ENCODE measurements at regions not wholly inside any gene's neighbourhood (a gene's known extent, or its start where the extent isn't known, plus 50 kb on each side); places are given as distances from the start of the nearest gene placed in this dataset.
A peak's percentile ranks its signal among the peaks of the same experiment; 100 is the strongest.

DNA sequence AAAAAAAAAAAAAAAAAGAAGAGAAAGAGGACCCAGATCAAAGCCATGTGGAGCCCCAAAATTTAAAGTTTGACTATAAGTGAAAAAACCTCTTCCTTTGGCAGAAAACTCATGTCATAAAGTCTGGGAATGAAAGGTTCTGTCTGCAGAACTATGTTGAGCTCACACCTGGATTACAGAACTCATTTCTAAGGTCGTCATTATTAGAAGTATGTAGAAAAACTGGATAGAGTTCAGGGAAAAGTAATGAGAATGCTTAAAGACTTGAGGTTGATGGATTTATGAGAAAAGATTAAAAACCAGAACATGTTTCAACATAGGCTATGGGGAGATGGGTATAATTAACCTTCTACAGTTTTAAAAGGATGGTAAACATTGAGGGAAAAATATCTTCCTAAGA lies 90.7 kb upstream of the COL11A1 start:
- no peaks in the 10 kb centered on the region for H3K4me1 ChIP-seq (ENCODE audit: control insufficient read depth, extremely low read depth, insufficient read depth, low read length)
- H4K20me1 ChIP-seq (ENCODE audit: control insufficient read depth, extremely low read depth, insufficient read depth, low read length) = no peaks in the 10 kb centered on the region
- H3K79me2 ChIP-seq (ENCODE audit: control insufficient read depth, insufficient read depth, low read length) = no peaks in the 10 kb centered on the region
- no peak overlapping the region for H3K4me3 ChIP-seq (replicated peaks in 1 of 4; ENCODE audit: control extremely low read depth in 1 of 4, insufficient read depth in 1 of 4, low read depth in 3 of 4, low read length in 4 of 4)
- no peak for TF ChIP-seq EZH2 (IDR thresholded peaks at IDR 0.05; ENCODE audit: low read length, missing control alignments)
- TF ChIP-seq, protein P1, sequence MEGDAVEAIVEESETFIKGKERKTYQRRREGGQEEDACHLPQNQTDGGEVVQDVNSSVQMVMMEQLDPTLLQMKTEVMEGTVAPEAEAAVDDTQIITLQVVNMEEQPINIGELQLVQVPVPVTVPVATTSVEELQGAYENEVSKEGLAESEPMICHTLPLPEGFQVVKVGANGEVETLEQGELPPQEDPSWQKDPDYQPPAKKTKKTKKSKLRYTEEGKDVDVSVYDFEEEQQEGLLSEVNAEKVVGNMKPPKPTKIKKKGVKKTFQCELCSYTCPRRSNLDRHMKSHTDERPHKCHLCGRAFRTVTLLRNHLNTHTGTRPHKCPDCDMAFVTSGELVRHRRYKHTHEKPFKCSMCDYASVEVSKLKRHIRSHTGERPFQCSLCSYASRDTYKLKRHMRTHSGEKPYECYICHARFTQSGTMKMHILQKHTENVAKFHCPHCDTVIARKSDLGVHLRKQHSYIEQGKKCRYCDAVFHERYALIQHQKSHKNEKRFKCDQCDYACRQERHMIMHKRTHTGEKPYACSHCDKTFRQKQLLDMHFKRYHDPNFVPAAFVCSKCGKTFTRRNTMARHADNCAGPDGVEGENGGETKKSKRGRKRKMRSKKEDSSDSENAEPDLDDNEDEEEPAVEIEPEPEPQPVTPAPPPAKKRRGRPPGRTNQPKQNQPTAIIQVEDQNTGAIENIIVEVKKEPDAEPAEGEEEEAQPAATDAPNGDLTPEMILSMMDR (conservative IDR thresholded peaks at IDR 0.05 in 1 of 2, IDR thresholded peaks at IDR 0.05 in 1 of 2; ENCODE audit: low read depth in 1 of 2, low read length in 2 of 2) = no peak
- no peaks in the 10 kb centered on the region for H3K27me3 ChIP-seq (ENCODE audit: control insufficient read depth, insufficient read depth, low read length)
- H3K9ac ChIP-seq (ENCODE audit: insufficient read depth, low read length) = no peak overlapping the region
- no peak overlapping the region for H3K27ac ChIP-seq (ENCODE audit: insufficient read depth, low read length)
- no peaks in the 10 kb centered on the region for H3K36me3 ChIP-seq (ENCODE audit: control insufficient read depth, insufficient read depth, low read length)
- H2AFZ ChIP-seq (ENCODE audit: low read length) = no peak overlapping the region
- H3K4me2 ChIP-seq (ENCODE audit: extremely low read depth, insufficient read depth, low read length) = no peak overlapping the region
- no peak for DNase-seq (ENCODE audit: low read depth in 2 of 2)
- no peaks in the 10 kb centered on the region for H3K9me3 ChIP-seq (ENCODE audit: control insufficient read depth, insufficient read depth, low read depth, low read length)

DNA sequence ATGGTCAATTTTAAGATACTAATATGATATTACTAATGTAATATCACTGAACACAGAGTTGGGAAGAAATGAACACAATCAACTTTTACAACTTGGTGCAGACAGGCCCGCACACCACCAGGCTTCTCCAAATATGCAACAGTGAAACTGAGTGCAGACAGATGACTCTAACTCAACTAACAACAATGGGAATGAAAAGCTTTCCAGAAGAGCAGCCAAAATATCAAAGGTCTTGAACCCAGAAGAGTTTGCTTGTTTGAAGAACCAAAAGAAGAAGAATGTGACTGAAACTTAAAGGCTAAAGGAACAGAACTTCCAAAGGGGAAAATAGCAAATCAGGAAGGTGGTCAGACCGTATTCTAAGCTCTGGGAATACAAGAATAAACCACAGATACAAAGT lies 89.8 kb upstream of the COL11A1 start:
- Histone ChIP-seq H3K79me2 (ENCODE audit: control insufficient read depth, insufficient read depth, low read length) (no peaks in the 10 kb centered on the region), H3K27ac (ENCODE audit: insufficient read depth, low read length) (no peak overlapping the region), H3K4me2 (ENCODE audit: extremely low read depth, insufficient read depth, low read length) (no peak overlapping the region), H3K27me3 (ENCODE audit: control insufficient read depth, insufficient read depth, low read length) (no peaks in the 10 kb centered on the region), H2AFZ (ENCODE audit: low read length) (no peak overlapping the region), H3K9me3 (ENCODE audit: control insufficient read depth, insufficient read depth, low read depth, low read length) (no peaks in the 10 kb centered on the region), H3K4me1 (ENCODE audit: control insufficient read depth, extremely low read depth, insufficient read depth, low read length) (no peaks in the 10 kb centered on the region), H3K36me3 (ENCODE audit: control insufficient read depth, insufficient read depth, low read length) (no peaks in the 10 kb centered on the region), H3K4me3 (replicated peaks in 1 of 4; ENCODE audit: control extremely low read depth in 1 of 4, insufficient read depth in 1 of 4, low read depth in 3 of 4, low read length in 4 of 4) (no peak overlapping the region), H4K20me1 (ENCODE audit: control insufficient read depth, extremely low read depth, insufficient read depth, low read length) (no peaks in the 10 kb centered on the region), H3K9ac (ENCODE audit: insufficient read depth, low read length) (no peak overlapping the region)
- no peak for TF ChIP-seq EZH2 (IDR thresholded peaks at IDR 0.05; ENCODE audit: low read length, missing control alignments)
- TF ChIP-seq, protein P1 (conservative IDR thresholded peaks at IDR 0.05 in 1 of 2, IDR thresholded peaks at IDR 0.05 in 1 of 2; ENCODE audit: low read depth in 1 of 2, low read length in 2 of 2) = no peak
- no peak for DNase-seq (ENCODE audit: low read depth in 2 of 2)

DNA sequence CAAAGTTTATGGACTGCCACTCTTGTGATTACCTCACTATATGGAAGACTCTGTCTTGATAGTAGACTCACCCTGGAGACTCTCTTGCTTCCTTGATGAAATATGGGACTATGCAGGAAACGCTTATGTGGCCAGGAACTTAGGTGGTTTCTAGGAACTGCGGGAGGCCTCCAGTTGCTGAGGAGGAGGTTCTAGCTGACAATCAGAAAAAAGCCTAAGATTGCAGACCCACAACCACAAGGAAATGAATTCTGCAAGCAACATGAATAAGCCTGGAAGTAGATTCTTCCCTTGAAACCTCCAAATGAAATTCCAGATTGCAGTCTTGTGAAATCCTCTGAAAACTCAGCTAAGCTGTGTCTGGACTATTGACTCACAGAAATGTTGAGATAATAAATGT lies 88.9 kb upstream of the COL11A1 start:
- peak in 1 of 2 donors; percentile 92 for DNase-seq (ENCODE audit: low read depth in 2 of 2)
- H3K27ac ChIP-seq (ENCODE audit: insufficient read depth, low read length) = no peak overlapping the region
- H4K20me1 ChIP-seq (ENCODE audit: control insufficient read depth, extremely low read depth, insufficient read depth, low read length) = no peaks in the 10 kb centered on the region
- H3K9ac ChIP-seq (ENCODE audit: insufficient read depth, low read length) = no peak overlapping the region
- H3K9me3 ChIP-seq (ENCODE audit: control insufficient read depth, insufficient read depth, low read depth, low read length) = no peaks in the 10 kb centered on the region
- H2AFZ ChIP-seq (ENCODE audit: low read length) = no peak overlapping the region
- H3K4me2 ChIP-seq (ENCODE audit: extremely low read depth, insufficient read depth, low read length) = no peak overlapping the region
- no peaks in the 10 kb centered on the region for H3K4me1 ChIP-seq (ENCODE audit: control insufficient read depth, extremely low read depth, insufficient read depth, low read length)
- H3K27me3 ChIP-seq (ENCODE audit: control insufficient read depth, insufficient read depth, low read length) = no peaks in the 10 kb centered on the region
- H3K36me3 ChIP-seq (ENCODE audit: control insufficient read depth, insufficient read depth, low read length) = no peaks in the 10 kb centered on the region
- no peak for TF ChIP-seq EZH2 (IDR thresholded peaks at IDR 0.05; ENCODE audit: low read length, missing control alignments)
- TF ChIP-seq, protein P1 (conservative IDR thresholded peaks at IDR 0.05 in 1 of 2, IDR thresholded peaks at IDR 0.05 in 1 of 2; ENCODE audit: low read depth in 1 of 2, low read length in 2 of 2) = no peak
- H3K4me3 ChIP-seq (replicated peaks in 1 of 4; ENCODE audit: control extremely low read depth in 1 of 4, insufficient read depth in 1 of 4, low read depth in 3 of 4, low read length in 4 of 4) = no peak overlapping the region
- no peaks in the 10 kb centered on the region for H3K79me2 ChIP-seq (ENCODE audit: control insufficient read depth, insufficient read depth, low read length)
